ENCODE measurements at regions not wholly inside any gene's neighbourhood (a gene's known extent, or its start where the extent isn't known, plus 50 kb on each side); places are given as distances from the start of the nearest gene placed in this dataset.

DNA sequence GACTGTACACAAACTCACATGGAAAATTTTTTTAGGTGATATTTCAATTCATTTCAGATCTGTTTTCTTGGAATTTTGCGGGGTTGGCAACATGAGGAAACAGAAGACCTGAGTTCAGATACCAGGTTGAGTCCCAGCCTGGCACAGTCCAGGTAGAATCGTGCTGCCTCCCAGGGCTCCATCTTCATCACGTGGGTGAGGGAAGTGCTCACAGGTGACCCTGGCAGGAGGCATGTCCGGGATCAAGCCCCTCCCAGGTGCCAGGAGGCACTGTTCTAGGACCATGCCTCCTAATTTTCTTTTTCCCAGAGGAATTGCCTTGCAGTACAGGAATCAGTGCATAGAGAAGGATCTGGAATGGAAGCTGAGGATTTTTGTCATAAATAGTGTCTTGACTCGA is 318.3 kb upstream of the IRX4 start:
- Histone ChIP-seq H3K4me1 (no peaks in the 10 kb centered on the region), H3K4me3 (no peak overlapping the region), H3K9me3 (no peaks in the 10 kb centered on the region), H3K36me3 (no peaks in the 10 kb centered on the region), H3K27me3 (no peaks in the 10 kb centered on the region), H3K9ac (ENCODE audit: low read depth in 2 of 2, low read length in 2 of 2) (no peak overlapping the region), H3K27ac (no peak overlapping the region)
- TF ChIP-seq, protein P1, sequence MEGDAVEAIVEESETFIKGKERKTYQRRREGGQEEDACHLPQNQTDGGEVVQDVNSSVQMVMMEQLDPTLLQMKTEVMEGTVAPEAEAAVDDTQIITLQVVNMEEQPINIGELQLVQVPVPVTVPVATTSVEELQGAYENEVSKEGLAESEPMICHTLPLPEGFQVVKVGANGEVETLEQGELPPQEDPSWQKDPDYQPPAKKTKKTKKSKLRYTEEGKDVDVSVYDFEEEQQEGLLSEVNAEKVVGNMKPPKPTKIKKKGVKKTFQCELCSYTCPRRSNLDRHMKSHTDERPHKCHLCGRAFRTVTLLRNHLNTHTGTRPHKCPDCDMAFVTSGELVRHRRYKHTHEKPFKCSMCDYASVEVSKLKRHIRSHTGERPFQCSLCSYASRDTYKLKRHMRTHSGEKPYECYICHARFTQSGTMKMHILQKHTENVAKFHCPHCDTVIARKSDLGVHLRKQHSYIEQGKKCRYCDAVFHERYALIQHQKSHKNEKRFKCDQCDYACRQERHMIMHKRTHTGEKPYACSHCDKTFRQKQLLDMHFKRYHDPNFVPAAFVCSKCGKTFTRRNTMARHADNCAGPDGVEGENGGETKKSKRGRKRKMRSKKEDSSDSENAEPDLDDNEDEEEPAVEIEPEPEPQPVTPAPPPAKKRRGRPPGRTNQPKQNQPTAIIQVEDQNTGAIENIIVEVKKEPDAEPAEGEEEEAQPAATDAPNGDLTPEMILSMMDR (IDR thresholded peaks at IDR 0.05), result no peak
- intact Hi-C loops (cut with DNase I), result no loop called here
- DNase-seq, result peak; percentile 12

- Histone ChIP-seq H3K27ac (no peak overlapping the region), H3K4me1 (no peaks in the 10 kb centered on the region), H3K27me3 (no peaks in the 10 kb centered on the region), H3K9me3 (no peaks in the 10 kb centered on the region), H3K36me3 (no peaks in the 10 kb centered on the region), H3K4me3 (no peak overlapping the region), H3K9ac (ENCODE audit: low read depth in 2 of 2, low read length in 2 of 2) (no peak overlapping the region)
- peak; percentile 7 for DNase-seq
- intact Hi-C loops (cut with DNase I), result no loop called here
- TF ChIP-seq, protein P1 (IDR thresholded peaks at IDR 0.05), result no peak
These were observed 317.7 kb upstream of the IRX4 start for GRCh38 chr5:2200261-2200950.

DNA sequence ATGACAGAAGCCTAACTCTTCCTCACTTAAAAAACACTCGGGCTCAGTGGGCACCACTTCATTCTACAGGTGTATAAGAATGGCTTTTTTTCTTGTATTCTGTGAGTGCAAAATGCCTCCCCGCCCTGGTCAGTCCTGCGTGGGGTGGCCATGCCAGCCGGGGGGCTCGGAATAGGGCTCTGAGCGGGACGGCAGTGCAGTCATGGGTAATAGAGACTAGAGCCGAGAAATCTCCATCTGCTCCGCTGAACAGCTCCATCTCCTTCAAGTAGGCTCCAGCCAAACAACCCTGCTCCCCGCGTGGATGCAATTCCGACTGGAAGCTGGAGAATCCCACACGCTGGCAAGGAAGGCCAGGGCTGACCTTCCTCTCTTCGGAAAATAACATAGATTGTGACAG is 317.0 kb upstream of the IRX4 start:
- no peak overlapping the region for H3K4me3 ChIP-seq
- H3K27ac ChIP-seq, result no peak overlapping the region
- DNase-seq, result peak; percentile 8
- TF ChIP-seq, protein P1 (IDR thresholded peaks at IDR 0.05), result no peak
- H3K27me3 ChIP-seq, result no peaks in the 10 kb centered on the region
- no peaks in the 10 kb centered on the region for H3K4me1 ChIP-seq
- no peaks in the 10 kb centered on the region for H3K9me3 ChIP-seq
- H3K36me3 ChIP-seq, result no peaks in the 10 kb centered on the region
- intact Hi-C loops (cut with DNase I), result no loop called here
- no peak overlapping the region for H3K9ac ChIP-seq (ENCODE audit: low read depth in 2 of 2, low read length in 2 of 2)

- H3K4me3 ChIP-seq, result no peak overlapping the region
- TF ChIP-seq, protein P1 (IDR thresholded peaks at IDR 0.05), result no peak
- no peaks in the 10 kb centered on the region for H3K4me1 ChIP-seq
- H3K27ac ChIP-seq, result no peak overlapping the region
- intact Hi-C loops (cut with DNase I), result no loop called here
- peak; percentile 2 for DNase-seq
- no peak overlapping the region for H3K9ac ChIP-seq (ENCODE audit: low read depth in 2 of 2, low read length in 2 of 2)
- H3K27me3 ChIP-seq, result no peaks in the 10 kb centered on the region
- H3K36me3 ChIP-seq, result no peaks in the 10 kb centered on the region
- no peaks in the 10 kb centered on the region for H3K9me3 ChIP-seq
These were observed 314.4 kb upstream of the IRX4 start for GRCh38 chr5:2196989-2197619.

DNA sequence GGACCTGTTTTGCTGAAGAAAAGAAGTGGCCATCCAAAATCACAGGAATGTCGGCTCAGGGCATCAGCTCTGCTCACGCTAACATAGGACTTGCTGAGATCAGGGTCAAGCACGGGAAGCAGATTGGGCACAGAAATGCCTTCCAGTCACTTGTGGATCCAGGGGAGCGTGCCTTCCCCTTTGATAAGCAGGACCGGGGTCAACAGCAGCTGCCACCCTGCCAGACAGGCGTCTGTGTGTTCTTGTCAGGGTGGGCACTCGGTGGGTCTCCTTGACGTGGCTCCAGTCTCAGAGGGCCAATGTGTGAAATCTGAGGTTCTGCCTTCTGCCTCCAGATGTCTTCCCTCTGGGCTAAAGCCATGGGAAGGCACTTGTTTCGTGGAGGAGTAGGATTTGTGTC is 313.7 kb upstream of the IRX4 start:
- Histone ChIP-seq H3K9ac (ENCODE audit: low read depth in 2 of 2, low read length in 2 of 2) (no peak overlapping the region), H3K4me1 (no peaks in the 10 kb centered on the region), H3K36me3 (no peaks in the 10 kb centered on the region), H3K9me3 (no peaks in the 10 kb centered on the region), H3K4me3 (no peak overlapping the region), H3K27ac (no peak overlapping the region), H3K27me3 (no peaks in the 10 kb centered on the region)
- intact Hi-C loops (cut with DNase I), result no loop called here
- TF ChIP-seq, protein P1 (IDR thresholded peaks at IDR 0.05), result no peak
- DNase-seq, result peak; percentile 4

Measured in colonic mucosa (tissue), 4 donors.